Liver (tissue), 8 donors: ENCODE measurements at regions not wholly inside any gene's neighbourhood (a gene's known extent, or its start where the extent isn't known, plus 50 kb on each side); places are given as distances from the start of the nearest gene placed in this dataset.
"Not testable (repeated sequence)": the region's sequence is repeated elsewhere in the genome, so short reads cannot be mapped to it uniquely, and the experiment has no call there.

ENCODE experiments used
- DNase-seq: peaks from one replicate; pipeline ENCODE4 v3.0.0-alpha.2; 2017; ENCODE audit warnings: low spot score
- H3K27ac ChIP-seq, 2 donors: one replicate each; pipeline ENCODE4 v1.7.0; 2013; ENCODE audit warnings: inconsistent platforms in 2 of 2, low read length in 2 of 2, control low read depth in 1 of 2, low read depth in 1 of 2, mild to moderate bottlenecking in 1 of 2
- H3K27me3 ChIP-seq, 4 donors: one replicate each; pipeline versions ENCODE4 v1.6.1 to v1.7.0; 2013; ENCODE audit warnings: low read length in 3 of 4, inconsistent platforms in 1 of 4, mild to moderate bottlenecking in 1 of 4, moderate library complexity in 1 of 4; ENCODE audit not compliant: control insufficient read depth in 4 of 4, insufficient read depth in 4 of 4
- H3K36me3 ChIP-seq, 4 donors: one replicate each; pipeline versions ENCODE4 v1.6.1 to v1.7.0; 2013; ENCODE audit warnings: low read length in 3 of 4, mild to moderate bottlenecking in 3 of 4, low read depth in 1 of 4, moderate library complexity in 1 of 4; ENCODE audit not compliant: control insufficient read depth in 4 of 4, insufficient read depth in 3 of 4
- H3K4me1 ChIP-seq, 4 donors: one replicate each; pipeline versions ENCODE4 v1.6.1 to v1.7.0; 2013; ENCODE audit warnings: low read length in 3 of 4, mild to moderate bottlenecking in 3 of 4, moderate library complexity in 1 of 4; ENCODE audit not compliant: control insufficient read depth in 4 of 4, insufficient read depth in 4 of 4
- H3K4me3 ChIP-seq, 3 donors: one replicate each; pipeline versions ENCODE4 v1.6.1 to v1.7.0; 2013; ENCODE audit warnings: low read length in 3 of 3, control low read depth in 1 of 3, low read depth in 1 of 3, mild to moderate bottlenecking in 1 of 3
- H3K9ac ChIP-seq, 2 donors: one replicate each; pipeline ENCODE4 v1.7.0; 2013; ENCODE audit warnings: low read length in 2 of 2, mild to moderate bottlenecking in 2 of 2, moderate library complexity in 2 of 2, control low read depth in 1 of 2, low read depth in 1 of 2
- H3K9me3 ChIP-seq, 4 donors: one replicate each; pipeline versions ENCODE4 v1.6.1 to v1.7.0; 2013; ENCODE audit warnings: low read length in 3 of 4; ENCODE audit not compliant: control insufficient read depth in 4 of 4
- ATF3 ChIP-seq: IDR thresholded peaks from 2 replicates; pipeline ENCODE4 v1.6.1; 2016; ENCODE audit warnings: antibody characterized with exemption
- CTCF ChIP-seq: fragments of 150-350 bp; IDR thresholded peaks from 2 replicates; pipeline ENCODE4 v1.5.1; 2017; ENCODE audit warnings: improper control_type of control experiment, low read depth, low read length; ENCODE audit not compliant: missing input control
- EGR1 ChIP-seq, 2 donors: IDR thresholded peaks; 2 replicates each; pipeline ENCODE4 v1.6.1; 2016 to 2018; ENCODE audit warnings: antibody characterized with exemption in 2 of 2, low read depth in 2 of 2
- FOXA1 ChIP-seq: IDR thresholded peaks from 2 replicates; pipeline ENCODE4 v1.6.1; 2016; ENCODE audit warnings: antibody characterized with exemption
- FOXA2 ChIP-seq: IDR thresholded peaks from 2 replicates; pipeline ENCODE4 v1.6.1; 2016; ENCODE audit warnings: antibody characterized with exemption
- GABPA ChIP-seq, 2 donors: IDR thresholded peaks in 1 of 2; conservative IDR thresholded peaks in 1 of 2; 2 replicates each; pipeline ENCODE4 v1.6.1; 2016; ENCODE audit warnings: antibody characterized with exemption in 2 of 2, mild to moderate bottlenecking in 1 of 2, moderate library complexity in 1 of 2
- HNF4A ChIP-seq, 2 donors: conservative IDR thresholded peaks; 2 replicates each; pipeline ENCODE4 v1.6.1; 2016; ENCODE audit warnings: antibody characterized with exemption in 2 of 2, mild to moderate bottlenecking in 2 of 2
- HNF4G ChIP-seq: IDR thresholded peaks from 2 replicates; pipeline ENCODE4 v1.6.1; 2016; ENCODE audit warnings: antibody characterized with exemption
- JUND ChIP-seq, 2 donors: IDR thresholded peaks; 2 replicates each; pipeline ENCODE4 v1.6.1; 2016; ENCODE audit warnings: antibody characterized with exemption in 2 of 2
- MAX ChIP-seq: IDR thresholded peaks from 2 replicates; pipeline ENCODE4 v1.6.1; 2016; ENCODE audit warnings: antibody characterized with exemption
- NR2F2 ChIP-seq: IDR thresholded peaks from 2 replicates; pipeline ENCODE4 v1.6.1; 2016; ENCODE audit warnings: antibody characterized with exemption
- RAD21 ChIP-seq, 2 donors: IDR thresholded peaks; 2 replicates each; pipeline ENCODE4 v1.6.1; 2016; ENCODE audit warnings: antibody characterized with exemption in 2 of 2, mild to moderate bottlenecking in 2 of 2
- REST ChIP-seq: IDR thresholded peaks from 2 replicates; pipeline ENCODE4 v1.6.1; 2016; ENCODE audit warnings: antibody characterized with exemption, mild to moderate bottlenecking
- RXRA ChIP-seq, 2 donors: IDR thresholded peaks; 2 replicates each; pipeline ENCODE4 v1.6.1; 2017 to 2018; ENCODE audit warnings: antibody characterized with exemption in 2 of 2, mild to moderate bottlenecking in 1 of 2
- SP1 ChIP-seq: IDR thresholded peaks from 2 replicates; pipeline ENCODE4 v1.6.1; 2018; ENCODE audit warnings: antibody characterized with exemption, mild to moderate bottlenecking
- TAF1 ChIP-seq: conservative IDR thresholded peaks from 2 replicates; pipeline ENCODE4 v1.6.1; 2016; ENCODE audit warnings: antibody characterized with exemption, mild to moderate bottlenecking
- YY1 ChIP-seq: IDR thresholded peaks from 2 replicates; pipeline ENCODE4 v1.6.1; 2016; ENCODE audit warnings: antibody characterized with exemption, mild to moderate bottlenecking
- ZBTB33 ChIP-seq: IDR thresholded peaks from 2 replicates; pipeline ENCODE4 v1.6.1; 2016; ENCODE audit warnings: antibody characterized with exemption
- WGBS: extraction: QIAGEN DNeasy Blood & Tissue Kit; methylation state at CpG from one replicate; pipeline ENCODE4 v1.1.7; 2013; 5-methylcytosine and 5-hydroxymethylcytosine counted together
- donor health status: healthy.
- donor health status: healthy.
- donor health status: healthy.
- donor health status: healthy.
- donor health status: healthy.

- H3K27ac ChIP-seq, H3K9me3 ChIP-seq, DNase-seq, H3K9ac ChIP-seq, H3K36me3 ChIP-seq, H3K27me3 ChIP-seq, H3K4me3 ChIP-seq, H3K4me1 ChIP-seq: not testable (repeated sequence)
- 90% methylated on average over 13 of the region's 13 CpGs for WGBS
Measured at GRCh38 chr21:28677096-28677495, 315.6 kb downstream of the LTN1 start.

GRCh38 chr21:28675331-28676041 is 317.2 kb downstream of the LTN1 start:
- H3K4me1 ChIP-seq, result no peaks in the 10 kb centered on the region
- no peak overlapping the region for H3K27ac ChIP-seq
- whole genome bisulfite sequencing, result 61% methylated on average over 4 of the region's 4 CpGs
- no peaks in the 10 kb centered on the region for H3K36me3 ChIP-seq
- no peak overlapping the region for H3K4me3 ChIP-seq
- H3K27me3 ChIP-seq, result no peaks in the 10 kb centered on the region
- no peak for DNase-seq
- H3K9me3 ChIP-seq, result no peaks in the 10 kb centered on the region
- no peak for TF ChIP-seq HNF4G
- no peak for TF ChIP-seq YY1
- no peak for TF ChIP-seq CTCF
- no peak for TF ChIP-seq FOXA1
- H3K9ac ChIP-seq, result no peak overlapping the region

- DNase-seq, result no peak
- Histone ChIP-seq H3K4me1 (no peaks in the 10 kb centered on the region), H3K9me3 (no peaks in the 10 kb centered on the region), H3K36me3 (no peaks in the 10 kb centered on the region), H3K9ac (no peak overlapping the region), H3K27ac (no peak overlapping the region), H3K27me3 (no peaks in the 10 kb centered on the region), H3K4me3 (no peak overlapping the region)
- 90% methylated on average over 2 of the region's 2 CpGs for WGBS
- no peak for TF ChIP-seq ATF3
- TF ChIP-seq REST, result no peak
- TF ChIP-seq FOXA1, result no peak
- TF ChIP-seq FOXA2, result no peak
- no peak for TF ChIP-seq JUND (IDR thresholded peaks at IDR 0.05)
- no peak for TF ChIP-seq TAF1
- no peak for TF ChIP-seq GABPA (IDR thresholded peaks at IDR 0.05 in 1 of 2, conservative IDR thresholded peaks at IDR 0.05 in 1 of 2)
- TF ChIP-seq RXRA (IDR thresholded peaks at IDR 0.05), result no peak
- no peak for TF ChIP-seq NR2F2
- TF ChIP-seq ZBTB33, result no peak
- TF ChIP-seq MAX, result no peak
- no peak for TF ChIP-seq SP1
- no peak for TF ChIP-seq EGR1 (IDR thresholded peaks at IDR 0.05; ENCODE audit: low read depth in 2 of 2)
- no peak for TF ChIP-seq RAD21 (IDR thresholded peaks at IDR 0.05)
- TF ChIP-seq CTCF, result no peak
- TF ChIP-seq YY1, result no peak
- TF ChIP-seq HNF4A (conservative IDR thresholded peaks at IDR 0.05), result no peak
- no peak for TF ChIP-seq HNF4G
Measured at GRCh38 chr21:28674763-28675162, 317.9 kb downstream of the LTN1 start.
